GM23338 (cell line): ENCODE measurements at regions not wholly inside any gene's neighbourhood (a gene's known extent, or its start where the extent isn't known, plus 50 kb on each side); places are given as distances from the start of the nearest gene placed in this dataset.

Experiments
- ATAC-seq: fragments of 200-7000 bp; cut with Tn5 transposase; 3 replicates; pipeline ENCODE4 v1.9.1; 2020
- DNase-seq: peaks from one replicate; pipeline ENCODE4 v3.0.0-alpha.2; 2015; ENCODE audit warnings: low spot score
- H2AFZ ChIP-seq: fragments of 200-600 bp; sonication (generic); 2 replicates; pipeline ENCODE4 v1.8.0; 2016; ENCODE audit warnings: antibody characterized with exemption, mild to moderate bottlenecking, moderate library complexity
- H3F3A ChIP-seq: fragments of 200-600 bp; sonication (generic); replicated peaks from 2 replicates; pipeline ENCODE4 v1.8.0; 2017; ENCODE audit warnings: antibody characterized with exemption, mixed run types, low read depth
- H3K27ac ChIP-seq: fragments of 200-600 bp; sonication (generic); 2 replicates; pipeline ENCODE4 v1.6.1; 2016; ENCODE audit warnings: low read depth
- H3K27me3 ChIP-seq: fragments of 200-600 bp; sonication (generic); 2 replicates; pipeline ENCODE4 v1.8.0; 2016; ENCODE audit warnings: mild to moderate bottlenecking, mixed run types, moderate library complexity; ENCODE audit not compliant: insufficient read depth
- H3K36me3 ChIP-seq: fragments of 200-600 bp; sonication (generic); 2 replicates; pipeline ENCODE4 v1.8.0; 2016; ENCODE audit warnings: mild to moderate bottlenecking; ENCODE audit not compliant: insufficient read depth
- H3K4me1 ChIP-seq: fragments of 200-600 bp; sonication (generic); 2 replicates; pipeline ENCODE4 v1.8.0; 2016; ENCODE audit warnings: mild to moderate bottlenecking, moderate library complexity; ENCODE audit not compliant: insufficient read depth
- H3K4me2 ChIP-seq: fragments of 200-600 bp; sonication (generic); 2 replicates; pipeline ENCODE4 v1.7.1; 2017; ENCODE audit warnings: mixed run types
- H3K4me3 ChIP-seq: fragments of 200-600 bp; sonication (generic); 2 replicates; pipeline ENCODE4 v1.6.1; 2016; ENCODE audit warnings: mixed run types
- H3K79me2 ChIP-seq: fragments of 200-600 bp; sonication (generic); replicated peaks from 2 replicates; pipeline ENCODE4 v1.8.0; 2017; ENCODE audit warnings: mild to moderate bottlenecking; ENCODE audit not compliant: insufficient read depth
- H3K9me2 ChIP-seq: fragments of 200-600 bp; sonication (generic); 2 replicates; pipeline ENCODE4 v1.8.0; 2017; ENCODE audit not compliant: insufficient read depth
- H4K20me1 ChIP-seq: fragments of 200-600 bp; sonication (generic); replicated peaks from 2 replicates; pipeline ENCODE4 v1.8.0; 2017; ENCODE audit warnings: mild to moderate bottlenecking; ENCODE audit not compliant: insufficient read depth
- H3K27ac Mint-ChIP-seq: 2 replicates; pipeline ENCODE4 v1.8.0; 2020; ENCODE audit warnings: inconsistent platforms, mild to moderate bottlenecking, moderate library complexity, mixed read lengths
- H3K27me3 Mint-ChIP-seq: 3 replicates; pipeline ENCODE4 v1.8.0; 2022; ENCODE audit warnings: low read depth, mild to moderate bottlenecking, moderate library complexity, mixed read lengths, inconsistent platforms; ENCODE audit not compliant: insufficient read depth, poor library complexity
- H3K36me3 Mint-ChIP-seq: 3 replicates; pipeline ENCODE4 v1.8.0; 2021; ENCODE audit warnings: low read depth, mild to moderate bottlenecking, inconsistent platforms, moderate library complexity, mixed read lengths
- H3K4me1 Mint-ChIP-seq: 3 replicates; pipeline ENCODE4 v1.8.0; 2020; ENCODE audit warnings: mild to moderate bottlenecking, inconsistent platforms, mixed read lengths
- H3K4me3 Mint-ChIP-seq: 3 replicates; pipeline ENCODE4 v1.8.0; 2021; ENCODE audit warnings: moderate library complexity, mild to moderate bottlenecking, inconsistent platforms, mixed read lengths
- H3K9me3 Mint-ChIP-seq: 3 replicates; pipeline ENCODE4 v1.8.0; 2020; ENCODE audit warnings: moderate library complexity, mild to moderate bottlenecking, inconsistent platforms, mixed read lengths
- CREB1 ChIP-seq: fragments of 250-450 bp; sonication (Bioruptor Pico); IDR thresholded peaks from 2 replicates; pipeline ENCODE4 v1.5.0; 2020; ENCODE audit warnings: low read depth, mild to moderate bottlenecking, moderate library complexity
- EZH2 ChIP-seq: fragments of 200-600 bp; sonication (generic); IDR thresholded peaks from one replicate; pipeline ENCODE4 v1.8.0; 2017; ENCODE audit warnings: antibody characterized with exemption, mild to moderate bottlenecking, low read depth; ENCODE audit not compliant: unreplicated experiment
- EZH2phosphoT487 ChIP-seq: fragments of 200-600 bp; sonication (generic); IDR thresholded peaks from one replicate; pipeline ENCODE4 v1.8.1; 2018; ENCODE audit warnings: antibody characterized with exemption; ENCODE audit not compliant: unreplicated experiment
- JUNB ChIP-seq: IDR thresholded peaks from one replicate; pipeline ENCODE4 v1.6.1; 2016; ENCODE audit warnings: antibody characterized with exemption; ENCODE audit not compliant: unreplicated experiment
- NANOG ChIP-seq: IDR thresholded peaks from 2 replicates; pipeline ENCODE4 v1.6.1; 2016; ENCODE audit warnings: antibody characterized with exemption, borderline replicate concordance
- POLR2AphosphoS5 ChIP-seq: IDR thresholded peaks from 2 replicates; pipeline ENCODE4 v1.6.1; 2016; ENCODE audit warnings: antibody characterized with exemption, low read depth
- STAT1 ChIP-seq: IDR thresholded peaks from one replicate; pipeline ENCODE4 v1.6.1; 2016; ENCODE audit warnings: antibody characterized with exemption; ENCODE audit not compliant: unreplicated experiment
- ZNF114 ChIP-seq: fragments of 250-450 bp; sonication (Bioruptor Pico); IDR thresholded peaks from 2 replicates; pipeline ENCODE4 v1.5.0; 2020; ENCODE audit warnings: mild to moderate bottlenecking, moderate library complexity
- ZNF331 ChIP-seq: fragments of 250-450 bp; sonication (Bioruptor Pico); IDR thresholded peaks from 2 replicates; pipeline ENCODE4 v1.5.0; 2020; ENCODE audit warnings: low read depth, mild to moderate bottlenecking, moderate library complexity
- TF ChIP-seq, protein P1 (sequence below), 2 experiments: fragments of 200-600 bp in 1 of 2; sonication (generic) in 1 of 2; conservative IDR thresholded peaks; 2 replicates each; pipeline versions ENCODE4 v1.5.1 to v1.6.1; 2016 to 2017; ENCODE audit warnings: antibody characterized with exemption in 2 of 2, low read depth in 2 of 2, mild to moderate bottlenecking in 2 of 2, moderate library complexity in 1 of 2
- TF ChIP-seq, protein P2 (sequence below): IDR thresholded peaks from one replicate; pipeline ENCODE4 v1.6.1; 2018; ENCODE audit warnings: antibody characterized with exemption; ENCODE audit not compliant: unreplicated experiment
- TF ChIP-seq, protein P3 (sequence below): IDR thresholded peaks from 2 replicates; pipeline ENCODE4 v1.6.1; 2016; ENCODE audit warnings: antibody characterized with exemption
- TF ChIP-seq, protein P4 (sequence below): fragments of 250-450 bp; sonication (Bioruptor Pico); IDR thresholded peaks from 2 replicates; pipeline ENCODE4 v1.5.0; 2020; ENCODE audit warnings: mild to moderate bottlenecking, moderate library complexity

DNA sequence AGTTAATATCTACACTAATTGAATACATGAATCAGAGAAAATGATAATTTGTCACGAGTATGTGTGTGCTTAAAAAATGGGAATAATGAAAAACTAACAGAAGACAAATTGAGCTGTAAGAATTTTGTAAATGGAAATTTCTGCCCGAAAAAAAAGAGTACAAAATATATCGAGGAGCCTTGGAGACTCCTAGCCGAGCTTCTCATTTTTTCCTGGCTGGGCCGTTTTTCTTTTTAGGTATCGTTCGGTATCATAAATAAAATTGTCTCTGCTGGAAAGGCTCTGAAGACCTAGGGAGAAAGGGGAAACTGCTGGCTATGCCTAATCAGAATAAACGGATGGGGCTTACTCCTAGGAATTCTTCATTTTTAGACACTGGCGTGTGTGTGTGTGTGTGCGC, 227.2 kb upstream of the RAG2 start:
- H3K4me1 ChIP-seq = no peaks in the 10 kb centered on the region
- ATAC-seq = no peak
- no peaks in the 10 kb centered on the region for H3K9me2 ChIP-seq
- no peak overlapping the region for H2AFZ ChIP-seq
- Mint-ChIP-seq H3K36me3 (no peaks in the 10 kb centered on the region; the same call in 2 of the 3 replicates), H3K4me1 (no peaks in the 10 kb centered on the region), H3K4me3 (no peak overlapping the region), H3K27ac (no peak overlapping the region), H3K27me3 (peaks cover 1% of the 10 kb centered on the region), H3K9me3 (peaks cover 86% of the 10 kb centered on the region)
- no peak overlapping the region for H3K4me3 ChIP-seq
- no peak overlapping the region for H3K27ac ChIP-seq
- no peaks in the 10 kb centered on the region for H3K79me2 ChIP-seq
- H3F3A ChIP-seq = no peaks in the 10 kb centered on the region
- TF ChIP-seq STAT1 (no peak), JUNB (no peak), ZNF114 (CRISPR knock-in tag) (no peak), ZNF331 (no peak), EZH2phosphoT487 (no peak), EZH2 (no peak), POLR2AphosphoS5 (no peak), CREB1 (CRISPR knock-in tag) (no peak), NANOG (no peak)
- TF ChIP-seq, protein P1, sequence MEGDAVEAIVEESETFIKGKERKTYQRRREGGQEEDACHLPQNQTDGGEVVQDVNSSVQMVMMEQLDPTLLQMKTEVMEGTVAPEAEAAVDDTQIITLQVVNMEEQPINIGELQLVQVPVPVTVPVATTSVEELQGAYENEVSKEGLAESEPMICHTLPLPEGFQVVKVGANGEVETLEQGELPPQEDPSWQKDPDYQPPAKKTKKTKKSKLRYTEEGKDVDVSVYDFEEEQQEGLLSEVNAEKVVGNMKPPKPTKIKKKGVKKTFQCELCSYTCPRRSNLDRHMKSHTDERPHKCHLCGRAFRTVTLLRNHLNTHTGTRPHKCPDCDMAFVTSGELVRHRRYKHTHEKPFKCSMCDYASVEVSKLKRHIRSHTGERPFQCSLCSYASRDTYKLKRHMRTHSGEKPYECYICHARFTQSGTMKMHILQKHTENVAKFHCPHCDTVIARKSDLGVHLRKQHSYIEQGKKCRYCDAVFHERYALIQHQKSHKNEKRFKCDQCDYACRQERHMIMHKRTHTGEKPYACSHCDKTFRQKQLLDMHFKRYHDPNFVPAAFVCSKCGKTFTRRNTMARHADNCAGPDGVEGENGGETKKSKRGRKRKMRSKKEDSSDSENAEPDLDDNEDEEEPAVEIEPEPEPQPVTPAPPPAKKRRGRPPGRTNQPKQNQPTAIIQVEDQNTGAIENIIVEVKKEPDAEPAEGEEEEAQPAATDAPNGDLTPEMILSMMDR (conservative IDR thresholded peaks at IDR 0.05; ENCODE audit: low read depth in 2 of 2) = no peak
- TF ChIP-seq, protein P2, sequence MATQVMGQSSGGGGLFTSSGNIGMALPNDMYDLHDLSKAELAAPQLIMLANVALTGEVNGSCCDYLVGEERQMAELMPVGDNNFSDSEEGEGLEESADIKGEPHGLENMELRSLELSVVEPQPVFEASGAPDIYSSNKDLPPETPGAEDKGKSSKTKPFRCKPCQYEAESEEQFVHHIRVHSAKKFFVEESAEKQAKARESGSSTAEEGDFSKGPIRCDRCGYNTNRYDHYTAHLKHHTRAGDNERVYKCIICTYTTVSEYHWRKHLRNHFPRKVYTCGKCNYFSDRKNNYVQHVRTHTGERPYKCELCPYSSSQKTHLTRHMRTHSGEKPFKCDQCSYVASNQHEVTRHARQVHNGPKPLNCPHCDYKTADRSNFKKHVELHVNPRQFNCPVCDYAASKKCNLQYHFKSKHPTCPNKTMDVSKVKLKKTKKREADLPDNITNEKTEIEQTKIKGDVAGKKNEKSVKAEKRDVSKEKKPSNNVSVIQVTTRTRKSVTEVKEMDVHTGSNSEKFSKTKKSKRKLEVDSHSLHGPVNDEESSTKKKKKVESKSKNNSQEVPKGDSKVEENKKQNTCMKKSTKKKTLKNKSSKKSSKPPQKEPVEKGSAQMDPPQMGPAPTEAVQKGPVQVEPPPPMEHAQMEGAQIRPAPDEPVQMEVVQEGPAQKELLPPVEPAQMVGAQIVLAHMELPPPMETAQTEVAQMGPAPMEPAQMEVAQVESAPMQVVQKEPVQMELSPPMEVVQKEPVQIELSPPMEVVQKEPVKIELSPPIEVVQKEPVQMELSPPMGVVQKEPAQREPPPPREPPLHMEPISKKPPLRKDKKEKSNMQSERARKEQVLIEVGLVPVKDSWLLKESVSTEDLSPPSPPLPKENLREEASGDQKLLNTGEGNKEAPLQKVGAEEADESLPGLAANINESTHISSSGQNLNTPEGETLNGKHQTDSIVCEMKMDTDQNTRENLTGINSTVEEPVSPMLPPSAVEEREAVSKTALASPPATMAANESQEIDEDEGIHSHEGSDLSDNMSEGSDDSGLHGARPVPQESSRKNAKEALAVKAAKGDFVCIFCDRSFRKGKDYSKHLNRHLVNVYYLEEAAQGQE = no peak
- TF ChIP-seq, protein P3, sequence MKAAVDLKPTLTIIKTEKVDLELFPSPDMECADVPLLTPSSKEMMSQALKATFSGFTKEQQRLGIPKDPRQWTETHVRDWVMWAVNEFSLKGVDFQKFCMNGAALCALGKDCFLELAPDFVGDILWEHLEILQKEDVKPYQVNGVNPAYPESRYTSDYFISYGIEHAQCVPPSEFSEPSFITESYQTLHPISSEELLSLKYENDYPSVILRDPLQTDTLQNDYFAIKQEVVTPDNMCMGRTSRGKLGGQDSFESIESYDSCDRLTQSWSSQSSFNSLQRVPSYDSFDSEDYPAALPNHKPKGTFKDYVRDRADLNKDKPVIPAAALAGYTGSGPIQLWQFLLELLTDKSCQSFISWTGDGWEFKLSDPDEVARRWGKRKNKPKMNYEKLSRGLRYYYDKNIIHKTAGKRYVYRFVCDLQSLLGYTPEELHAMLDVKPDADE = no peak
- TF ChIP-seq, protein P4, sequence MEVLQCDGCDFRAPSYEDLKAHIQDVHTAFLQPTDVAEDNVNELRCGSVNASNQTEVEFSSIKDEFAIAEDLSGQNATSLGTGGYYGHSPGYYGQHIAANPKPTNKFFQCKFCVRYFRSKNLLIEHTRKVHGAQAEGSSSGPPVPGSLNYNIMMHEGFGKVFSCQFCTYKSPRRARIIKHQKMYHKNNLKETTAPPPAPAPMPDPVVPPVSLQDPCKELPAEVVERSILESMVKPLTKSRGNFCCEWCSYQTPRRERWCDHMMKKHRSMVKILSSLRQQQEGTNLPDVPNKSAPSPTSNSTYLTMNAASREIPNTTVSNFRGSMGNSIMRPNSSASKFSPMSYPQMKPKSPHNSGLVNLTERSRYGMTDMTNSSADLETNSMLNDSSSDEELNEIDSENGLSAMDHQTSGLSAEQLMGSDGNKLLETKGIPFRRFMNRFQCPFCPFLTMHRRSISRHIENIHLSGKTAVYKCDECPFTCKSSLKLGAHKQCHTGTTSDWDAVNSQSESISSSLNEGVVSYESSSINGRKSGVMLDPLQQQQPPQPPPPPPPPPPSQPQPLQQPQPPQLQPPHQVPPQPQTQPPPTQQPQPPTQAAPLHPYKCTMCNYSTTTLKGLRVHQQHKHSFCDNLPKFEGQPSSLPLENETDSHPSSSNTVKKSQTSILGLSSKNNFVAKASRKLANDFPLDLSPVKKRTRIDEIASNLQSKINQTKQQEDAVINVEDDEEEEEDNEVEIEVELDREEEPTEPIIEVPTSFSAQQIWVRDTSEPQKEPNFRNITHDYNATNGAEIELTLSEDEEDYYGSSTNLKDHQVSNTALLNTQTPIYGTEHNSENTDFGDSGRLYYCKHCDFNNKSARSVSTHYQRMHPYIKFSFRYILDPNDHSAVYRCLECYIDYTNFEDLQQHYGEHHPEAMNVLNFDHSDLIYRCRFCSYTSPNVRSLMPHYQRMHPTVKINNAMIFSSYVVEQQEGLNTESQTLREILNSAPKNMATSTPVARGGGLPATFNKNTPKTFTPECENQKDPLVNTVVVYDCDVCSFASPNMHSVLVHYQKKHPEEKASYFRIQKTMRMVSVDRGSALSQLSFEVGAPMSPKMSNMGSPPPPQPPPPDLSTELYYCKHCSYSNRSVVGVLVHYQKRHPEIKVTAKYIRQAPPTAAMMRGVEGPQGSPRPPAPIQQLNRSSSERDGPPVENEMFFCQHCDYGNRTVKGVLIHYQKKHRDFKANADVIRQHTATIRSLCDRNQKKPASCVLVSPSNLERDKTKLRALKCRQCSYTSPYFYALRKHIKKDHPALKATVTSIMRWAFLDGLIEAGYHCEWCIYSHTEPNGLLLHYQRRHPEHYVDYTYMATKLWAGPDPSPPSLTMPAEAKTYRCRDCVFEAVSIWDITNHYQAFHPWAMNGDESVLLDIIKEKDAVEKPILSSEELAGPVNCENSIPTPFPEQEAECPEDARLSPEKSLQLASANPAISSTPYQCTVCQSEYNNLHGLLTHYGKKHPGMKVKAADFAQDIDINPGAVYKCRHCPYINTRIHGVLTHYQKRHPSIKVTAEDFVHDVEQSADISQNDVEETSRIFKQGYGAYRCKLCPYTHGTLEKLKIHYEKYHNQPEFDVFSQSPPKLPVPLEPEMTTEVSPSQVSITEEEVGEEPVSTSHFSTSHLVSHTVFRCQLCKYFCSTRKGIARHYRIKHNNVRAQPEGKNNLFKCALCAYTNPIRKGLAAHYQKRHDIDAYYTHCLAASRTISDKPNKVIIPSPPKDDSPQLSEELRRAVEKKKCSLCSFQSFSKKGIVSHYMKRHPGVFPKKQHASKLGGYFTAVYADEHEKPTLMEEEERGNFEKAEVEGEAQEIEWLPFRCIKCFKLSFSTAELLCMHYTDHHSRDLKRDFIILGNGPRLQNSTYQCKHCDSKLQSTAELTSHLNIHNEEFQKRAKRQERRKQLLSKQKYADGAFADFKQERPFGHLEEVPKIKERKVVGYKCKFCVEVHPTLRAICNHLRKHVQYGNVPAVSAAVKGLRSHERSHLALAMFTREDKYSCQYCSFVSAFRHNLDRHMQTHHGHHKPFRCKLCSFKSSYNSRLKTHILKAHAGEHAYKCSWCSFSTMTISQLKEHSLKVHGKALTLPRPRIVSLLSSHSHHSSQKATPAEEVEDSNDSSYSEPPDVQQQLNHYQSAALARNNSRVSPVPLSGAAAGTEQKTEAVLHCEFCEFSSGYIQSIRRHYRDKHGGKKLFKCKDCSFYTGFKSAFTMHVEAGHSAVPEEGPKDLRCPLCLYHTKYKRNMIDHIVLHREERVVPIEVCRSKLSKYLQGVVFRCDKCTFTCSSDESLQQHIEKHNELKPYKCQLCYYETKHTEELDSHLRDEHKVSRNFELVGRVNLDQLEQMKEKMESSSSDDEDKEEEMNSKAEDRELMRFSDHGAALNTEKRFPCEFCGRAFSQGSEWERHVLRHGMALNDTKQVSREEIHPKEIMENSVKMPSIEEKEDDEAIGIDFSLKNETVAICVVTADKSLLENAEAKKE (CRISPR knock-in tag) = no peak
- H4K20me1 ChIP-seq = no peaks in the 10 kb centered on the region
- no peak overlapping the region for H3K4me2 ChIP-seq
- H3K36me3 ChIP-seq = no peaks in the 10 kb centered on the region
- no peak for DNase-seq
- no peaks in the 10 kb centered on the region for H3K27me3 ChIP-seq
